Activated naive CD4-positive, alpha-beta T cell treated with anti-CD3 and anti-CD28 coated beads, Interleukin-2, amount 50 U/mL, for 72 hours (primary cell): ENCODE measurements at regions not wholly inside any gene's neighbourhood (a gene's known extent, or its start where the extent isn't known, plus 50 kb on each side); places are given as distances from the start of the nearest gene placed in this dataset.

Experiments
- ATAC-seq, 2 donors: fragments of 150-1000 bp; cut with Tn5 transposase; 2 replicates each; pipeline ENCODE4 v1.10.0; 2021; ENCODE audit warnings: mild to moderate bottlenecking in 2 of 2, moderate library complexity in 2 of 2
- DNase-seq, 2 donors: peaks; one replicate each; pipeline ENCODE4 v3.0.0; 2021 to 2022; ENCODE audit warnings: low spot score in 2 of 2
- H3K27ac Mint-ChIP-seq, 2 donors: one replicate each; pipeline ENCODE4 v1.8.0; 2022; ENCODE audit warnings: mild to moderate bottlenecking in 2 of 2, mixed read lengths in 2 of 2
- H3K36me3 Mint-ChIP-seq, 2 donors: one replicate each; pipeline ENCODE4 v1.8.0; 2022; ENCODE audit warnings: mixed read lengths in 2 of 2
- H3K9me3 Mint-ChIP-seq, 2 donors: one replicate each; pipeline ENCODE4 v1.8.0; 2022; ENCODE audit warnings: mixed read lengths in 2 of 2

GRCh38 chr13:33690354-33690753, 127.6 kb upstream of the RFC3 start:
- no peak overlapping the region for H3K27ac Mint-ChIP-seq
- peaks cover 0 to 5% of the 10 kb centered on the region in 2 donors for H3K9me3 Mint-ChIP-seq
- no peak for DNase-seq
- peak in 1 of 2 donors; percentile 56 for ATAC-seq
- H3K36me3 Mint-ChIP-seq: no peaks in the 10 kb centered on the region

- no peak for DNase-seq
- no peak overlapping the region for H3K27ac Mint-ChIP-seq
- H3K9me3 Mint-ChIP-seq: peaks cover 0 to 5% of the 10 kb centered on the region in 2 donors
- H3K36me3 Mint-ChIP-seq: no peaks in the 10 kb centered on the region
- ATAC-seq: no peak
These were observed 126.0 kb upstream of the RFC3 start for GRCh38 chr13:33691980-33692379.

GRCh38 chr13:33692531-33692930, 125.4 kb upstream of the RFC3 start:
- no peak for ATAC-seq
- no peak overlapping the region for H3K27ac Mint-ChIP-seq
- H3K9me3 Mint-ChIP-seq: peaks cover 0 to 5% of the 10 kb centered on the region in 2 donors
- no peak for DNase-seq
- no peaks in the 10 kb centered on the region for H3K36me3 Mint-ChIP-seq

- H3K27ac Mint-ChIP-seq: no peak overlapping the region
- H3K9me3 Mint-ChIP-seq: no peaks in the 10 kb centered on the region
- no peaks in the 10 kb centered on the region for H3K36me3 Mint-ChIP-seq
- ATAC-seq: no peak
- DNase-seq: no peak
These were observed 123.4 kb upstream of the RFC3 start for GRCh38 chr13:33694546-33694945.

GRCh38 chr13:33696530-33696929, 121.4 kb upstream of the RFC3 start:
- ATAC-seq: peak in 1 of 2 donors; percentile 78
- no peak for DNase-seq
- Mint-ChIP-seq H3K27ac (no peak overlapping the region), H3K9me3 (no peaks in the 10 kb centered on the region), H3K36me3 (no peaks in the 10 kb centered on the region)

- DNase-seq (no peak), ATAC-seq (no peak)
- H3K9me3 Mint-ChIP-seq: peaks cover 0 to 4% of the 10 kb centered on the region in 2 donors
- H3K36me3 Mint-ChIP-seq: no peaks in the 10 kb centered on the region
- no peak overlapping the region for H3K27ac Mint-ChIP-seq
These were observed 120.0 kb upstream of the RFC3 start for GRCh38 chr13:33697926-33698325.

GRCh38 chr13:33707449-33707848, 110.5 kb upstream of the RFC3 start:
- DNase-seq: no peak
- ATAC-seq: no peak
- Mint-ChIP-seq H3K36me3 (peaks cover 17 to 36% of the 10 kb centered on the region in 2 donors), H3K9me3 (peaks cover 23 to 29% of the 10 kb centered on the region in 2 donors), H3K27ac (no peak overlapping the region)

- peaks cover 17 to 30% of the 10 kb centered on the region in 2 donors for H3K36me3 Mint-ChIP-seq
- H3K9me3 Mint-ChIP-seq: peaks cover 20 to 24% of the 10 kb centered on the region in 2 donors
- DNase-seq (no peak), ATAC-seq (no peak)
- no peak overlapping the region for H3K27ac Mint-ChIP-seq
These were observed 107.0 kb upstream of the RFC3 start for GRCh38 chr13:33710924-33711323.

GRCh38 chr13:33711436-33711835, 106.5 kb upstream of the RFC3 start:
- no peak overlapping the region for H3K27ac Mint-ChIP-seq
- peaks cover 13 to 26% of the 10 kb centered on the region in 2 donors for H3K36me3 Mint-ChIP-seq
- no peak for DNase-seq
- H3K9me3 Mint-ChIP-seq: peaks cover 20 to 21% of the 10 kb centered on the region in 2 donors
- ATAC-seq: no peak

GRCh38 chr13:33717775-33718174, 100.2 kb upstream of the RFC3 start:
- ATAC-seq (no peak), DNase-seq (no peak)
- H3K9me3 Mint-ChIP-seq: peaks cover 11 to 19% of the 10 kb centered on the region in 2 donors
- H3K36me3 Mint-ChIP-seq: peaks cover 10 to 24% of the 10 kb centered on the region in 2 donors
- no peak overlapping the region for H3K27ac Mint-ChIP-seq

GRCh38 chr13:33721724-33722123, 96.2 kb upstream of the RFC3 start:
- DNase-seq (no peak), ATAC-seq (no peak)
- Mint-ChIP-seq H3K36me3 (peaks cover 6 to 28% of the 10 kb centered on the region in 2 donors), H3K9me3 (peaks cover 3 to 10% of the 10 kb centered on the region in 2 donors), H3K27ac (peak overlapping the region in 1 of 2 donors; percentile 92)

GRCh38 chr13:33722216-33722915, 95.6 kb upstream of the RFC3 start:
- DNase-seq (no peak), ATAC-seq (peak; percentile 30 to 33)
- peaks cover 6 to 23% of the 10 kb centered on the region in 2 donors for H3K36me3 Mint-ChIP-seq
- peak overlapping the region in 1 of 2 donors; percentile 92 for H3K27ac Mint-ChIP-seq
- peaks cover 3 to 10% of the 10 kb centered on the region in 2 donors for H3K9me3 Mint-ChIP-seq

- H3K27ac Mint-ChIP-seq: peak overlapping the region; percentile 50 to 92
- peaks cover 6 to 21% of the 10 kb centered on the region in 2 donors for H3K36me3 Mint-ChIP-seq
- ATAC-seq (peak in 1 of 2 donors; percentile 16), DNase-seq (no peak)
- peaks cover 3 to 7% of the 10 kb centered on the region in 2 donors for H3K9me3 Mint-ChIP-seq
These were observed 94.6 kb upstream of the RFC3 start for GRCh38 chr13:33723365-33723764.

- ATAC-seq: peak; percentile 92 to 95
- peak; percentile 57 to 58 for DNase-seq
- Mint-ChIP-seq H3K9me3 (peaks cover 3 to 4% of the 10 kb centered on the region in 2 donors), H3K27ac (peak overlapping the region; percentile 20 to 92), H3K36me3 (peaks cover 6 to 17% of the 10 kb centered on the region in 2 donors)
These were observed 94.0 kb upstream of the RFC3 start for GRCh38 chr13:33723772-33724435.

GRCh38 chr13:33725340-33725739, 92.6 kb upstream of the RFC3 start:
- peaks cover under 1% of the 10 kb centered on the region in 2 donors for H3K9me3 Mint-ChIP-seq
- no peak overlapping the region for H3K27ac Mint-ChIP-seq
- peaks cover 6 to 13% of the 10 kb centered on the region in 2 donors for H3K36me3 Mint-ChIP-seq
- DNase-seq: no peak
- no peak for ATAC-seq

GRCh38 chr13:33727297-33728083, 90.5 kb upstream of the RFC3 start:
- DNase-seq: no peak
- no peak overlapping the region for H3K27ac Mint-ChIP-seq
- H3K36me3 Mint-ChIP-seq: peaks cover 5 to 6% of the 10 kb centered on the region in 2 donors
- ATAC-seq: no peak
- H3K9me3 Mint-ChIP-seq: no peaks in the 10 kb centered on the region
